C4-2B (cell line): ENCODE measurements at regions not wholly inside any gene's neighbourhood (a gene's known extent, or its start where the extent isn't known, plus 50 kb on each side); places are given as distances from the start of the nearest gene placed in this dataset.

Source experiments
- ZFX ChIP-seq: fragments of 450-650 bp; IDR thresholded peaks from 2 replicates; pipeline ENCODE4 v1.6.1; 2017
- TF ChIP-seq, protein P1 (sequence below): fragments of 450-650 bp; conservative IDR thresholded peaks from 2 replicates; pipeline ENCODE4 v1.5.1; 2017; ENCODE audit warnings: mild to moderate bottlenecking

DNA sequence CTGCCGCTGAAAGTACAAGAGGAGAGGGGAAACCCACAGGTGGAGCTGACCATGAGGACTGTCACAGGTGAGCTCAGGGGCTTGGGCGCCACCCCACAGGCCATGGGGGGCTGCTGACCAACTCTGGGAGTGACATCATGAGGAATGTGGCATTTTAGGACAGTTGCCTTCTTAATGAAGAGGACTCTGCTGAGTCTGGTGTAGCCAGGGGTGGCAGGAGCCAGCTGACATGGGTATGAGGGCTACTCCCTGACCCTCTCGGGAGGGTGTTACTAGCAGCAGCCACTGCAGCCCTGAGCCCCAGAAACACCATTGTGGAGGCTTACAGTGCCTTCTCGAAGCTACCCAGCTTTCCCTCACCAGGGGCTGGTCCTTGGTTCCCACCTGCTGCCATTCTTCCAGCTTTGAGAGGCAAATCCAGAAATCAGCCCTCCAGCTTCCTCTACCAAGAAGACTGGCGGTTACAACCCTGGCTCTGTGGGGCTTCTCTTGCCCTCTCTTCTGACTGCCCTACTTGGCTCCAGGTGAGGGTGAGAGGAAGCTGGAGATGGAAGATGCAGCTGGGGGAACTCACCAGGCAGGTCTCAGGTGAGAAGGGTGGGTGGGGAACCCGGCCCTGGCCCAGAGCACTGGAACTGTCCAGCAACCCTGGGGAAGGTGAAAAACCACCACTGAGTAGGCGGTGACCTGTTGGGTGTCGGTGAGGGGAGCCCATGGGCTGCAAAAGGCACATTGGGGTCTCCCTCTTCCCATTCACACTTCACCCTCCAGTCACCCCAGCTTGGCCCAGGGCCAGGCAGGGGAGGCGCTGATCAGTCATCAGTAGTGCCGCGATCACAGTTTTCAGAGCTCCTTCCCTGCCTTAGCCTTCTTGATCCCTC lies 98.5 kb downstream of the MCFD2 start:
- TF ChIP-seq, protein P1, sequence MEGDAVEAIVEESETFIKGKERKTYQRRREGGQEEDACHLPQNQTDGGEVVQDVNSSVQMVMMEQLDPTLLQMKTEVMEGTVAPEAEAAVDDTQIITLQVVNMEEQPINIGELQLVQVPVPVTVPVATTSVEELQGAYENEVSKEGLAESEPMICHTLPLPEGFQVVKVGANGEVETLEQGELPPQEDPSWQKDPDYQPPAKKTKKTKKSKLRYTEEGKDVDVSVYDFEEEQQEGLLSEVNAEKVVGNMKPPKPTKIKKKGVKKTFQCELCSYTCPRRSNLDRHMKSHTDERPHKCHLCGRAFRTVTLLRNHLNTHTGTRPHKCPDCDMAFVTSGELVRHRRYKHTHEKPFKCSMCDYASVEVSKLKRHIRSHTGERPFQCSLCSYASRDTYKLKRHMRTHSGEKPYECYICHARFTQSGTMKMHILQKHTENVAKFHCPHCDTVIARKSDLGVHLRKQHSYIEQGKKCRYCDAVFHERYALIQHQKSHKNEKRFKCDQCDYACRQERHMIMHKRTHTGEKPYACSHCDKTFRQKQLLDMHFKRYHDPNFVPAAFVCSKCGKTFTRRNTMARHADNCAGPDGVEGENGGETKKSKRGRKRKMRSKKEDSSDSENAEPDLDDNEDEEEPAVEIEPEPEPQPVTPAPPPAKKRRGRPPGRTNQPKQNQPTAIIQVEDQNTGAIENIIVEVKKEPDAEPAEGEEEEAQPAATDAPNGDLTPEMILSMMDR: no peak
- no peak for TF ChIP-seq ZFX
